HG02759 (cell line): ENCODE measurements at regions not wholly inside any gene's neighbourhood (a gene's known extent, or its start where the extent isn't known, plus 50 kb on each side); places are given as distances from the start of the nearest gene placed in this dataset.

ENCODE experiments used
- ATAC-seq: cut with Tn5 transposase; IDR thresholded peaks from one replicate; pipeline ENCODE4 v1.9.1; 2021; ENCODE audit warnings: mild to moderate bottlenecking, moderate library complexity; ENCODE audit not compliant: unreplicated experiment

DNA sequence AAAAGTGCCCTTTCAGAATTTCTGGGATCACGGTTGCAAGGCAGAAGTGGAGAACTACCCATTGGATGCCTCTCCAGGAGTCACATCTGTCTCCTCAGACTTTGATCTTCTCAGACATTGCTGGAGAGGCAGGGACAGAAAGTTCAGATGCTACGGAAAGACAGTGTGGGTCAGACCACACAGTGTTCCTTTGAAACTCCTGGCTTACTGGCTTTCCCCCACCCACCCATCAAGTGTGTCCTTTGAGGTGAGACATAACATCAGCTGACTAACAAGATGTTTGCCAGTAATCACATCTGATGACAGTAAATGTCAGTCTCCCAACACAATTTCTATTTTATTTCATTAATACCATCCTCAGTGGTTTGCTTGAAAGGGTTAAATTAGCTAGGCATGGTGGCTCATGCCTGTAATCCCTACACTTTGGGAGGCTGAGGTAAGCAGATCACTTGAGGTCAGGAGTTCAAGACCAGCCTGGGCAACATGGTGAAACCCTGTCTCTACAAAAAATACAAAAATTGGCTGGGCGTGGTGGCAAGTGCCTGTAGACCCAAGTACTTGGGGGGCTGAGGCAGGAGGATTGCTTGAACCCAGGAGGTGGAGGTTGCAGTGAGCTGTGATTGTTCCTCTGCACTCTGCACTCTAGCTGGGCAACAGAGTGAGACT, 67.2 kb upstream of the SNX9 start:
- no peak for ATAC-seq

DNA sequence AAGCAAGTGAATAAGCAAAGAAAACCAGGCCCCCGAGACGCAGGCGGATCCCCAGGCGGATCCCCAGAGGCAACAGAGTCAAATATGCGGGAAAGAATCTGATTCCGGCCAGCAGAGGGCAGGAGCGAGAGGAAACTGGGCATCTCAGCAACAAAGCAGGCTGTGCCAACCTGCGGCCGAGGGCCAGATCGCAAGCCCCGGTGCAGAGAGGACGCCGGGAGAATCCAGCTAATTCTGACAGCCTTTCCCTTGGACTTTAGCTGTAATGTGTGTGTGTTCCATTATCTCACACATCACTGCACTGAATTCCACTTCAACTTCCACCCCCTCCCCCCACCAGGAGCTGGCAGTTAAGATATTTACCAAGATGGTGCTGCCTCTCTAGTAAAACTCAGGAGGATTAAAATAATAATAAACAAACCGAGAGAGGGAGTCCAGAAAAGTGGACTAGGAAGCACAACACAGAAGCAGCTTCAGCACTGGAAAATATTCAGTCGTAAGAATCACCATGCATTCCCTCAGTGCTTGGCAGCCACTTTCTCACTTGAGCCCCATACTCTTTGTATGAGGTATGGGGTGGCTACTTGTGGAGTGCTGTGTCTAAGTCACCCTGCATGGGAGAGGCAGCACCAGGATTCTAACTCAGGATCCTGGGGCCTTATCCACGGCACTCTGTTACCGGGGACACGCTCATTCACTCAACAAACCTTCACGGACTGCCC, 66.2 kb upstream of the SNX9 start:
- ATAC-seq, result peak; percentile 33

DNA sequence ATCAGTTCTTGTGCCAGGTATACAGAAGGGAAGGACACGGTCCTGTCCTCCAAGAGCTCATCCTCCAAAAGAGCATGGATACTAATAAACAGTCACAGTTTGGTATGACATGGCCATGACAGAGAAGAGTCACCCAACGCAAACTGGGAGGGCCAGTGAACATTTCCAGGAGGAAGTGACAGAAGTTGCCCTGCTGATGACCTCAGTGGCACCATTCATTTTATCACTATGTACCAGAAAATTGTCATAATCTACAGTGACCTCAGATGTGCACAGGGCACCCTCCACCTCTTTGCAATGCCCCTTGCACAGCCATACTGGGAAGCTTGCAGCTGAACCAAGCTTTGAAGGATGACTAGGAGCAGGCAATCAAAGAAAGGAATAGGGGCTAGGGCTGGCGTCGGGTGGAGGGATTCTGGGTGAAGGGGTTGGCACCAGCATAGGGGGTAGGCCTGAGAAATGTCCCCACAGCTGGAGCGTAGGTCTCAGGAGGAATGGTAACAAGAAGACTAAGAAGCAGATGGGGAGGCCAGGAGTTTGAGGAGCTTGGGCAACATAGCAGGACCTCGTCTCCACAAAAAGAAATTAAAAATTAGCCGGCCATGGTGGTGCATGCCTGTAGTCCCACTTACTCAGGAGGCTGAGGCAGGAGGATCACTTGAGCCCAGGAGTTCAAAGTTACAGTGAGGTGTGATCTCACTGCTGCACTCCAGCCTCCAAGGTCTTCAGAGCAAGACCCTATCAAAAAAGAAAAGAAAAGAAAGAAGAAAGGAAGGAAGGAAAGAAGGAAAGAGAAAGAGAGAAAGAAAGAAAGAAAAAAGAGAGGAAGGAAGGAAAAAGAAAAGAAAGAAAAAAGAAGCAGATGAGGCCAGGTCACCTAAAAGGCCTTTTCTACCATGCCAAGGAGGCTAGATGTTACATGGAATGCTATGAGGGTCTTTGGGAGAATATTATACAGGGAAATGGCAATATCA, 65.3 kb upstream of the SNX9 start:
- ATAC-seq, result no peak

- ATAC-seq, result no peak
These were observed 64.5 kb upstream of the SNX9 start for GRCh38 chr6:157758516-157759023.

DNA sequence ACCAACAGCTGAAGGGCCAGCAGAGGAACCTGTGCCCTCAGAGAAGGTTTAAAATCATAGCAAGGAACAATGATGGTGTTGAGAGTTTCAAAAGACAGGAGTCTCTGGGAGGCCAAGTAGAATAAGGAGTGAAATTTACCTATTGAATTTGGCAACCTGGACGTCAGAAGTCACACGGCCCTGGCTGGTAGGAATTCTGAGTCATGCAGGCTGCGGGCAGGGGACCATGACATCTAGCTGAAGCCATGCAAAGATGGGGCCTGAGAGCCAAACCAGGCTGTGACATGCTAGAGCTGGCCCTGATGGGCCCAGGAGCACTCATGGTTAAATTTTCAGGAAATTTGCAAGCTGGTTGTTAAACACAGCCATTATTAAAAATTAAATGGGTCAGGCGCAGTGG, 64.0 kb upstream of the SNX9 start:
- ATAC-seq, result no peak

- ATAC-seq, result no peak
These were observed 62.9 kb upstream of the SNX9 start for GRCh38 chr6:157760137-157760536.

GRCh38 chr6:157760589-157761330, 62.3 kb upstream of the SNX9 start:
- ATAC-seq, result peak; percentile 24

- peak; percentile 49 for ATAC-seq
These were observed 61.6 kb upstream of the SNX9 start for GRCh38 chr6:157761331-157761921.

- ATAC-seq, result no peak
These were observed 61.1 kb upstream of the SNX9 start for GRCh38 chr6:157761926-157762325.

DNA sequence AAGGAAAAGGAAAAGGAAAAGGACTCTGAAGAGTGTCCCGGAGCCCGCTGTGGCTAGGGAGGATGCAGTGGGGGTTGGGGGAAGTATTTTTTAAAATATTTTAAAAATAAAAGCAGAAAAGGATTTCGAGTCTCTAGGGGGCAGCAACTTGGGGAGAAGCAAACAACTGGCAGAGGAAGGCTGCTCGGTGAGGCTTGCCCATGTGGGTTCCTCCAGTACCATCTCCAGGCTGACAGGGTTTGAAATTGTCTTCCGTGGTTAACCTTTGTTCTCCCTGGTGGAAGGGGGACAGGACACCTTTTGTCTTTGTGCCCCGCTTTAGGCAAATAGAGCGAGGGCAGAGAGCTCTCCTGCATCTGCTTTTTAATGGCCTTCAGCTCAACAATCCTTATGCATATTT, 60.4 kb upstream of the SNX9 start:
- ATAC-seq, result no peak

GRCh38 chr6:157763129-157763903, 59.7 kb upstream of the SNX9 start:
- no peak for ATAC-seq

- peak; percentile 8 for ATAC-seq
These were observed 59.2 kb upstream of the SNX9 start for GRCh38 chr6:157763904-157764177.

- ATAC-seq, result peak; percentile 44
These were observed 58.6 kb upstream of the SNX9 start for GRCh38 chr6:157764178-157765068.

DNA sequence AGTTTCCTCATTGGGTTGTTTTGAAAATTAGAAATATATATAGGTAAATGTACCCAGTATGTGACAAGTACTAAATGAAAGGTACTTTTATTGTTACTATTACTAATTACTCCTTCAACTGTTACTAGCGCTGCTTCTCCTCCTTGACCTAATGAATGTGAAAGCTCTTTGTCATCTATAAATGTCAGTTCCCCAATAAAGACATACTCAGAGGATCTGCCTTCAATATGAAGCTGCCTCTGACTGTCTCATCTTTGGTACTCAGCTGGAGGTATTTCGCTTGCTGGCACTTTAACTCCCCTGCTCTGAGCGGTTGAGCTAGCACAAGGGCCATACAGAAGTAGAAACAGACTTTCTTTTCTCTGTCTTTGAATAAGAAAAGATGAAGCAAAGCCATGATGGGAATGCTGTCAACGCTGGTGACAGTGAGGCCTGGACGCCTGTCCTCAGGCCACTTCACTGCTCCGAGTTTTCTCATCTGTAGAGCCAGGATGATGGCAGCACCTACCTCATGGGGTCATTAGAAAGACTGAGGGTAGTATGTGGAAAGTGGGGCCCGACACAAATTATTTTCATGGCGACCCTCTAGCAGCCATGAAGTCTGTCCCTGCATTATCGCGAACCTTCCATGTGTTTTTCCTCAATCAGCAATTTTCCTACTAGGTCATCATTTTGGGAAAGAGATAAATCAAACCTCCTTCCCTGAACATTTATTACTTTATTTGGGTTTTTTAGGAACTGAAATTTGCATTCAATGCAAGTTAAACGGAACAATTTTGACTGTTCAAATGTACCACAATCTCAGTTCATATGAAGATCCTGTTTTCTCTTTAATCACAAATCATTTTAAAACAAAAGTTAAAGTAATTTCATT, 55.9 kb upstream of the SNX9 start:
- ATAC-seq, result no peak

- no peak for ATAC-seq
These were observed 55.3 kb upstream of the SNX9 start for GRCh38 chr6:157767775-157768156.

DNA sequence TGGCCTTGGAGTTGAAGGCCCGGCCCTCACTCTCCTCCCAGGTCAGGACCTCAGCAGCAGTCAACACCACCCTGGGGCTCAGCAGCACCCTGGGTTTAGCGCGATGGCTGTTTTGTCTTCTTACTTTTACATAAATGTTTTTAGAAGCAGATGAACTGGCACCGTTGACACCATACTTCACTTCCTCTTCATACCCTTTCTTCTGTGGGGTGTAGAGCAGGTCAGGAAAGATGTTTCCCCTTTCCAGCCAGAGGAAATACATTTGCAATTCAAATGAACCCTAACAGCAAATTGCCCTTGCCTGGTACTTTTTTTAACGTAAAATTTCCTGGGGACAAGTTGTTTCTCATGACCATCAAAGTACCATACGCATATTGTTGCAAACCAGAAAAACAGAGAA, 54.7 kb upstream of the SNX9 start:
- peak; percentile 27 for ATAC-seq

GRCh38 chr6:157768863-157769551, 54.0 kb upstream of the SNX9 start:
- no peak for ATAC-seq
